OCI-M1 (cell line): ENCODE measurements at regions not wholly inside any gene's neighbourhood (a gene's known extent, or its start where the extent isn't known, plus 50 kb on each side); places are given as distances from the start of the nearest gene placed in this dataset.
A peak's percentile ranks its signal among the peaks of the same experiment; 100 is the strongest.

Source experiments
- DNase-seq: peaks from one replicate; lab custom pipeline; 2025; lab: John Stamatoyannopoulos, UW

DNA sequence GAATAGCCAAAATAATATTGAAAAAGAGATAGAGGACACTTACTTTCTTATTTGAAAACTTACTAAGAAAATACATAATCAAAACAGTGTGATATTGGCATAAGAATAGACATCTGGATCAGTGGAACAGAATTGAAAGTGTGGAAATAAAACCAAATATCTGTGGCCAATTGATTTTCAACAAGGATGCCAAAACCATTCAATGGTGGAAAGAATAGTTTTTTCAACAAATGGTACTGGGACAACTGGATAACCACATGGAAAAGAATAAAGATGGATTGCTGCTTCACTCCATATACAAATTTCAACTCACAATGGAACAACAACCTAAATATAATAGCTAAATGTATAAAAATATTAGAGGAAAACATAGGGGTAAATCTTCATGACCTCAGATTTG lies 152.5 kb upstream of the GPR149 start:
- DNase-seq: no peak

DNA sequence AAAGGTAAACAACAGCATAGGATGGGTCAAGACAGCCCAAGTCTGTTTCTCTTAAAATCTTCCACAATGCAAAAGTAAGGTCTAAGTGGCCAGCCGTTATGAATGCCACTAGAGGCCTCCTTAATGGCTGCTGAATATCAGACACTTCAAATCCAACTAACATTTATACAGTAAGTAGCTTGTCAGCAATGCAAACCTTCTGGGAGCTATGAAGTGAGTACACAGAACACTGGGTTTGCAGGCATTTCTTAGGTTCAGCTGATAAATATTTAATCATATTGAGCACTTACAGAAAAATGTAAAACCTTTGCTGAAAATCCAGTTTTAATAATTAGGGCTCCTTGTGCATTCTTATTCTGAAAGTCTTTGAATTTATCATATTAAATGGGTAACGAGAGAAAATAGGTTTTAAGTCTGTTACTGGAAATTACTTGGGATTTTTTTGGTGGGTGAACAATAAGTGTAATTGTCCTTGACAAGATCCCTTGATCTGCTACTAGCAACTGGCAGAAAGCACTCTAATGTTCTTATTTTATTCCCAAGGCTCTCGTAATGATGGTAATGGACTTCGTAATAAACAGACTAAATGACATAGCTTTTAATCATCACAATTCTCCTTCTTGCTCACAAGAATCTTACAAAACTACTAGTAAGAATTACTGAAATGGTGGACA lies 141.7 kb upstream of the GPR149 start:
- no peak for DNase-seq

- no peak for DNase-seq
Observed at GRCh38 chr3:154568064-154568463, 138.1 kb upstream of the GPR149 start.

DNA sequence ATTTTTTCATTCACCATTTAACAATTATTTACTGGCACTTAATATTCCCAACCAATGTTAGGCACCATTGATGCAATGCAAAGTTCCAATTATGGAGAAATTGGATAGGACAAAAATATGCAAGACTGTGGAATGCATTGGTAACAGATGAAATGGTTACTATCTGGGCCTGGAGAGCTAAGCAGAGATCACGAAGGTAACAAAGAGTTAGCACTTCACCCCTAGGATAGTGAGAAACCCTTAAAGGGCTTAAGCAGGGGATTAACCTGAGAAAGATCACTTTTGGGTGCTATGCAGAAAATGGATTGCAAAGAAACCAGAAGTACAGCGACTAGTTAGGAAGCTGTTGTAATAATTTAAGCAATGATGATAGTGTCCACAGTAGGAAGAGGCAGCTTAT lies 129.6 kb upstream of the GPR149 start:
- no peak for DNase-seq

DNA sequence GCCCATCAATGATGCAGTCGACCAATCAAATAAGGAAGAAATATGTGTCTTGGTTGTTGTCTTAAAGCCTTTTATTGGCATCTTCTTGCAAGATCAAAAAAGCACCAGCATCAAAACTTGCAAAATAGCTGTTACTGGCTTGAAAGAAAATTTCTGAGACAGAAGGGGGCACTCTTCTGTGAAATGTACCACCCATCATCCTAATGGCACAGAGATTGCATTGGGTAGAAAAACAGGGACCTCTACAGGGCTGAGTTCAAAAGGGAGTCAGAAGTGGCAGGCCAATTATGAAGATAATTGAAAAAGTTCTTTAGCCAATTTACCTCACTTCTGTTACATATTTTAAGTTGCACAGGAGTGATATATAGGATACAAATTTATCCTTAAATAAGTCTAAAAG lies 122.3 kb upstream of the GPR149 start:
- DNase-seq: peak; percentile 59

GRCh38 chr3:154549391-154549790 lies 119.4 kb upstream of the GPR149 start:
- no peak for DNase-seq

DNA sequence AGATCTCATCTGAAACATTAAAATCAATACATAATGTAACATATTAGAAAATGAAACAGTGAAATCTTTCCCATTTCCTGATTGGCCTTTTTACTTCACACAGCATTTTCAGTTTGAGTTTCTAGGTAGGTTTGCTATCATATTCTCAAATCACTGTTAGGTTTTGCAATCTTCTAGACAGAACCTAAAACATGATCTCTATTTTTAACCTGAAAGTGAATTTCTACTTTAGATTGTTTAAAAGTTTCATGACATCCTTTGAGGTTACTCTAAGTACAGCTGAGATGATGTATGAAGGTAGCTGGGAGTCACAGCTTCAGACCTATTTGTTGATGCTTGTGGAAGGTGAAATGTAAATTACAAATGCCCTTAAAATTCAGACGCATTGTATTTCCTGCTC lies 118.4 kb upstream of the GPR149 start:
- DNase-seq: no peak

DNA sequence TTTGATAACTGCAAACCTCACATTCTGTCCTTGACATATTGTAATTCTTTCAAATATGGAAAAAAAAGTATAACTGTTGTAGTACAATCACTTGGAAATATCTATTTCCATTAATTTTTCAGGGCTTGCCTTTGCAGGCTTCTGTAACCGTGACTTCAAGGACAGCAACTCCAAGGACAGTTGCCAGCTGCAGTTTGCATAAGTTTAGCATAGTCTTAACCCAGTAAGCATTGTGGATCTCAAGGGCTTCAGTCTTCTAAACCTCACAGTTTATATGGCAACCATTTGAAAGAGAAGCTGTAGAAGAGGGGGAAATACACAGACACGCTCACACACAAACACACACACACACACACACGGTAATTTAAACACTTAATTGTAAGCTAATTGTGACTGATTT lies 112.8 kb upstream of the GPR149 start:
- DNase-seq: no peak

- DNase-seq: no peak
Observed at GRCh38 chr3:154540950-154541604, 111.1 kb upstream of the GPR149 start.

DNA sequence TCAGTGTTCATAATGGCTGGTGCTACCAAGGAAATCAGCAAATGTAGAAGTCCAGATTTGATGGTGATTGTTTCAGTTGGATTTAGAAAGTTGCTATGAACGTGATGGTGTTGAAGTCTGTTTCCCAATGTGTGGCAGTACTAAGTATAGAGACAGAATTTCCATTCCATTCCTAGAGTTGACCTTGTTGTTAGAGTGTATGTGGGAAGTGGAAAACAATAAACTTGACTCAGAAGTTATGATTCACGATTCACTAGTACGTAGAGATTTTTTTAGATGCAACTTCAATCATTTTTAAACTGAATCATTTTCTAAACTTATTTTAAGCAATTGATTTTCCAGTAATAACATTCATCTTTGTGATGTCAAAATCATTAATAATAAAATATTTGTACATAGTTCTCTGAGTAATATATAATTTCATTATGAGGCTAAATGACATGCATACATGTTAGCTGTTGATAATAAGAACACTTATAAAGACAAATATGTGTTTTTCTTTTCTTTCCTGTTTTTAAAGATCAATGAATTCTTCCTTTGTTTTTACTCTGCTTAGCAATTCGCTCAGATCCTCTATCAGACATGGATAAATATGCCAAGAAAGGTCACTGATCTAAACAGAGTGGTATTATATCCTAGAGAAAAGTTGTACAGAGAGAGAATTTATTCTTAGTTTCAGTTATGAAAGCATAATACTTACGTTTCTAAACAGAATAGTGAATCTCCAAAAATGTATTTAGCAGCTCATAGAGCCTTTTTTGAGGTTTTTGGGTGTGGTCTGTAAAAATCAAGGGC lies 108.8 kb upstream of the GPR149 start:
- no peak for DNase-seq

DNA sequence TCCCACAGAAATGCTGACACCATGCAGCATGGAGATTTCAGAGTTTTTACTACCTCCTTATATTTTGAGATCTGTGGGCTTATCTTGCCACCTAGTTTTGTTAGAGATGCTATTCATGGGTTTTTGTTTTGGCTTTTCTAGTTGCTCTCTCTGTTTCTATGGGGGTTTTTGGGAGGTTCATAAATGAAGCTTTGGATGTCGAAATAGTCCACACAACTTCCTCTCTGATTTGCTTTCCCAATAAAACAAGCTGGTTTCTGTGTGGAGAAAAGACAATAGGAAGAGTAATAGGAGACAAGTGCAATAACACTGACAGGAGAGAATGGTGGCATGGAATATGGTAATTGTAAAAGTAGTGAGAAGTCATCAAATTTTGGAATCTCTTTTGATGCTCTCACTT lies 106.8 kb upstream of the GPR149 start:
- DNase-seq: peak; percentile 5

DNA sequence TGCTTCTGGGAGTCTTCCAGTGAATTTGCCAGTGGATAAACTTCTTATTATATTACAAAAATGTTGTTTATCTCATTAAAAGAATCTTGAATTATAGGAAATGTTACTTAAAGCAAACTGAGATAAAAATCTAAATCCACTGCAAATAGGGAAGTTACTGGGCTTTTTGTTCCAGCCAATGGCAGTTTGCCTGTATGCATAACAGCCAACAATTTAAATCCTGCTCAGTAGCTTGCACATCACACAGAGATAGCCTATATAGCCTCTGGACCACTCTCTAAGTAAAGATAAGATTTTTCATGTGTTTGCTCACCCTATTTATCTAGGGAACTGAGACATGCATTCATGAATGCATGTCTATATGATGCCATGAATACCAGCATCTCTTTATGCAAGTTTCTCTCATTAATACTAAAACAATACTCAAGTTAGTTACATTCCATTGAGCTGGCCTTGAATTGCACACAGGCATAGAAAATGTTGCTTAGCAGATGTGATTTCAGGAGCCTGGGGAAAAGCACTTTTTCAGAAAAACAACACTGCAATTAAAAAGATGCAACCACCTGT lies 92.1 kb upstream of the GPR149 start:
- peak; percentile 3 for DNase-seq

DNA sequence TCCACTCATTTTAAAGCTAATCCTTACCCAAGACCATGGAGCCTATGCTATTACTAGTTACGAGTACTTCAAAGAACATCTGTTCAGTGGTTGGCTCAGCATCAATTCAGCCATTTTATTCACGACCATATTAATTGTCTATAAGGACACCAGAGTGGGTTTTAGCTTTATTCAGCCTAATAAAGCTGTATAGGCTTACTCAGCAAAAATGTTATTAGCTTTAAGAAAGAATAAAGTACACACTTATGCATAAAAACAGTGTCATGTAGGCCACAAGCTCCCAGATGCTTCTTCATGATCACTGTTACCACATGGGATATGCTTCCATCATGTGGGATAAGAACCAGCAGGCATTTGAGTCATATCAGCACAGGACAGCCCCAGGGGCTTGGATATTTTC lies 87.4 kb upstream of the GPR149 start:
- DNase-seq: no peak

DNA sequence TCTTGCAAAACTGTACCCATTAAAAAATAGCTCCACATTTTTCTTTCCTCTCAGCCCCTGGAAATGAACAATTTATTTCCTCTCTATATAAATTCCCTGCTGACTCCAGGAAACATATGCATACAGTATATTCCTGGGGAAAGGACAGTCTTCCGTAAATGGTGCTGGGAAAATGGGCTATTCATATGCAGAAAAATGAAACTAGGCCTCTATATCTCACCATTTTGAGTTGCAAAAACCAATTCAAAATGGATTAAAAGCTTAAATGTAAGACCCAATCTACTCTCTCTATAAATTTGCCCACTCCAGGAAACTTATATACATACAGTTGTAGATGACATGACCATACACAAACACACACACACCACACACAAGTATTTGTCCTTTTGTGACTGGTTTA lies 85.9 kb upstream of the GPR149 start:
- DNase-seq: no peak

DNA sequence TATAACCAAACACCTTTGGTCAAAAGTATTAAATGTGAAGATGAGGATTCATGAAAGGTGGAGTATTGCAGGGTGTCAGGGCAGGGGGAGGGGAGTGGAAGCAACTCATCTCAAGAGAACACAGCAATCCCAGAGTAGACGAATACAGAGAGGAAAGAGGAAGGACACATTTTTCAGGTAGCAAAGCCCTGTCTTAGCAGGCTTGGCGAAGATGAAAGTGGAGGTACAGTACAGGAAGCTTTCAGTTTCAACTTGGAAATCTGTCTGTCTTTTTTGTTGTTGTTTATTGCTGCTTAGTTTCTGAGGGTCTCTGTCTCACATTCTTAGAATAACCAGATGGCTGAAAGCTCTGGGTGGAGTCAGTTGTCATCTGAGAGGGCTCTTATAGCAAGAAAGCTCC lies 80.8 kb upstream of the GPR149 start:
- no peak for DNase-seq

- DNase-seq: no peak
Observed at GRCh38 chr3:154507727-154508126, 77.7 kb upstream of the GPR149 start.

- peak; percentile 20 for DNase-seq
Observed at GRCh38 chr3:154496978-154497377, 67.0 kb upstream of the GPR149 start.

- no peak for DNase-seq
Observed at GRCh38 chr3:154496540-154496939, 66.5 kb upstream of the GPR149 start.

DNA sequence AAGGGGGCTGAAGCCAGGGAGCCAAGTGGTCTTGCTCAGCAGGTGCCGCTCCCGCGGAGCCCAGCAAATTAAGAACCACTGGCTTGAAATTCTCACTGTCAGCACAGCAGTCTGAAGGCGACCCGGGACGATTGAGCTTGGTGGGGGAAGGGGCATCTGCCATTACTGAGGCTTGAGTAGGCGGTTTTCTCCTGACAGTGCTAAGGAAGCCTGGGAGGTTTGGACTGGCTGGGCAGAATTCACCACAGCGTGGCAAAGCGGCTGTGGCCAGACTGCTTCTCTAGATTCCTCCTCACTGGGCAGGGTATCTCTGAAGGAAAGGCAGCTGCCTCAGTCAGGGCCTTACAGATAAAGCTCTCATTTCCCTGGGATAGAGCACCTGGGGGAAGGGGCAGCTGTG lies 57.0 kb upstream of the GPR149 start:
- DNase-seq: no peak

- DNase-seq: no peak
Observed at GRCh38 chr3:154482507-154482906, 52.5 kb upstream of the GPR149 start.

- DNase-seq: no peak
Observed at GRCh38 chr3:154480033-154480432, 50.0 kb upstream of the GPR149 start.
